WERI-Rb-1 (cell line): ENCODE measurements at regions not wholly inside any gene's neighbourhood (a gene's known extent, or its start where the extent isn't known, plus 50 kb on each side); places are given as distances from the start of the nearest gene placed in this dataset.

ENCODE experiments used
- DNase-seq: peaks from one replicate; pipeline ENCODE4 v3.0.0-alpha.2; 2020
- H3K27ac ChIP-seq: fragments of 250-450 bp; sonication (Bioruptor Pico); 2 replicates; pipeline ENCODE4 v1.5.1; 2020; ENCODE audit warnings: mild to moderate bottlenecking, moderate library complexity
- H3K27me3 ChIP-seq: fragments of 250-450 bp; sonication (Bioruptor Pico); 2 replicates; pipeline ENCODE4 v1.5.1; 2021; ENCODE audit warnings: mild to moderate bottlenecking, low read depth, moderate library complexity; ENCODE audit not compliant: insufficient read depth, severe bottlenecking
- H3K36me3 ChIP-seq: fragments of 250-450 bp; sonication (Bioruptor Pico); 2 replicates; pipeline ENCODE4 v1.5.1; 2020; ENCODE audit warnings: mild to moderate bottlenecking, moderate library complexity
- H3K4me3 ChIP-seq: 2 replicates; pipeline ENCODE4 v1.5.1; 2011; ENCODE audit warnings: low read depth, mild to moderate bottlenecking, control low read depth, low read length
- H3K9me3 ChIP-seq: fragments of 250-450 bp; sonication (Bioruptor Pico); 2 replicates; pipeline ENCODE4 v1.5.1; 2021; ENCODE audit warnings: mild to moderate bottlenecking, moderate library complexity; ENCODE audit not compliant: severe bottlenecking
- CTCF ChIP-seq: IDR thresholded peaks from 2 replicates; pipeline ENCODE4 v1.5.1; 2011; ENCODE audit warnings: low read depth, mild to moderate bottlenecking, control low read depth, inconsistent platforms, low read length

GRCh38 chr12:76611533-76611932, 52.0 kb upstream of the OSBPL8 start:
- H3K9me3 ChIP-seq = no peaks in the 10 kb centered on the region
- no peak overlapping the region for H3K4me3 ChIP-seq
- no peak for DNase-seq
- H3K36me3 ChIP-seq = no peaks in the 10 kb centered on the region
- no peak overlapping the region for H3K27ac ChIP-seq
- no peaks in the 10 kb centered on the region for H3K27me3 ChIP-seq
- no peak for TF ChIP-seq CTCF

- DNase-seq = no peak
- Histone ChIP-seq H3K4me3 (no peak overlapping the region), H3K27ac (no peak overlapping the region), H3K9me3 (no peaks in the 10 kb centered on the region), H3K36me3 (no peaks in the 10 kb centered on the region), H3K27me3 (no peaks in the 10 kb centered on the region)
- no peak for TF ChIP-seq CTCF
Measured at GRCh38 chr12:76614364-76614763, 54.8 kb upstream of the OSBPL8 start.

GRCh38 chr12:76618031-76618430, 58.5 kb upstream of the OSBPL8 start:
- H3K27me3 ChIP-seq = no peaks in the 10 kb centered on the region
- no peak overlapping the region for H3K4me3 ChIP-seq
- TF ChIP-seq CTCF = no peak
- H3K27ac ChIP-seq = no peak overlapping the region
- no peaks in the 10 kb centered on the region for H3K9me3 ChIP-seq
- no peak for DNase-seq
- no peaks in the 10 kb centered on the region for H3K36me3 ChIP-seq

GRCh38 chr12:76621582-76622024, 62.0 kb upstream of the OSBPL8 start:
- TF ChIP-seq CTCF = peak; percentile 67
- no peaks in the 10 kb centered on the region for H3K9me3 ChIP-seq
- no peaks in the 10 kb centered on the region for H3K36me3 ChIP-seq
- no peak overlapping the region for H3K27ac ChIP-seq
- no peaks in the 10 kb centered on the region for H3K27me3 ChIP-seq
- DNase-seq = peak; percentile 56
- no peak overlapping the region for H3K4me3 ChIP-seq

GRCh38 chr12:76622351-76622750, 62.8 kb upstream of the OSBPL8 start:
- DNase-seq = no peak
- no peaks in the 10 kb centered on the region for H3K36me3 ChIP-seq
- no peaks in the 10 kb centered on the region for H3K9me3 ChIP-seq
- H3K4me3 ChIP-seq = no peak overlapping the region
- TF ChIP-seq CTCF = no peak
- H3K27ac ChIP-seq = no peak overlapping the region
- H3K27me3 ChIP-seq = no peaks in the 10 kb centered on the region

GRCh38 chr12:76622915-76623314, 63.3 kb upstream of the OSBPL8 start:
- no peak for DNase-seq
- H3K27me3 ChIP-seq = no peaks in the 10 kb centered on the region
- H3K4me3 ChIP-seq = no peak overlapping the region
- H3K27ac ChIP-seq = no peak overlapping the region
- H3K9me3 ChIP-seq = no peaks in the 10 kb centered on the region
- H3K36me3 ChIP-seq = no peaks in the 10 kb centered on the region
- TF ChIP-seq CTCF = no peak
